H9 (cell line): ENCODE measurements at regions not wholly inside any gene's neighbourhood (a gene's known extent, or its start where the extent isn't known, plus 50 kb on each side); places are given as distances from the start of the nearest gene placed in this dataset.

Experiments used
- DNase-seq: peaks from one replicate; pipeline ENCODE4 v3.0.0-alpha.2; 2017
- H2AFZ ChIP-seq: one replicate; pipeline ENCODE4 v1.6.1; 2013; ENCODE audit warnings: mild to moderate bottlenecking, low read length, control low read depth, moderate library complexity
- H2AK5ac ChIP-seq: 2 replicates; pipeline ENCODE4 v1.6.1; 2013; ENCODE audit warnings: low read length, control low read depth, mixed read lengths; ENCODE audit not compliant: insufficient read length
- H2BK120ac ChIP-seq: one replicate; pipeline ENCODE4 v1.6.1; 2013; ENCODE audit warnings: low read depth, mild to moderate bottlenecking, low read length, control low read depth, inconsistent platforms; ENCODE audit not compliant: poor library complexity, severe bottlenecking
- H2BK12ac ChIP-seq: 2 replicates; pipeline ENCODE4 v1.6.1; 2013; ENCODE audit warnings: low read length, control low read depth, mixed read lengths, low read depth; ENCODE audit not compliant: insufficient read length
- H2BK15ac ChIP-seq: 2 replicates; pipeline ENCODE4 v1.6.1; 2013; ENCODE audit warnings: low read depth, low read length, control low read depth
- H2BK20ac ChIP-seq: one replicate; pipeline ENCODE4 v1.6.1; 2013; ENCODE audit warnings: low read depth, mild to moderate bottlenecking, low read length, control low read depth, inconsistent platforms; ENCODE audit not compliant: poor library complexity, severe bottlenecking
- H2BK5ac ChIP-seq: 2 replicates; pipeline ENCODE4 v1.6.1; 2013; ENCODE audit warnings: low read length, control low read depth, mixed read lengths; ENCODE audit not compliant: insufficient read length
- H3K14ac ChIP-seq: 2 replicates; pipeline ENCODE4 v1.6.1; 2013; ENCODE audit warnings: low read length, control low read depth; ENCODE audit not compliant: insufficient read depth
- H3K18ac ChIP-seq: 2 replicates; pipeline ENCODE4 v1.6.1; 2013; ENCODE audit warnings: low read depth, mild to moderate bottlenecking, mixed read lengths, low read length, control low read depth; ENCODE audit not compliant: insufficient read length
- H3K23ac ChIP-seq: 2 replicates; pipeline ENCODE4 v1.6.1; 2013; ENCODE audit warnings: low read length, control low read depth, mixed read lengths, low read depth; ENCODE audit not compliant: insufficient read length
- H3K23me2 ChIP-seq: 2 replicates; pipeline ENCODE4 v1.6.1; 2013; ENCODE audit warnings: low read depth, mild to moderate bottlenecking, mixed read lengths, low read length, control low read depth; ENCODE audit not compliant: insufficient read length, poor library complexity, severe bottlenecking
- H3K27ac ChIP-seq: 2 replicates; pipeline ENCODE4 v1.5.1; 2013; ENCODE audit warnings: low read length, control low read depth, mixed read lengths, low read depth; ENCODE audit not compliant: insufficient read length
- H3K27me3 ChIP-seq: 2 replicates; pipeline ENCODE4 v1.6.1; 2013; ENCODE audit warnings: low read length, control low read depth, inconsistent platforms; ENCODE audit not compliant: insufficient read depth
- H3K4ac ChIP-seq: 2 replicates; pipeline ENCODE4 v1.6.1; 2013; ENCODE audit warnings: low read depth, mild to moderate bottlenecking, control low read depth, inconsistent platforms, low read length, moderate library complexity
- H3K4me1 ChIP-seq: 2 replicates; pipeline ENCODE4 v1.6.1; 2013; ENCODE audit warnings: low read length, control low read depth, inconsistent platforms; ENCODE audit not compliant: insufficient read depth
- H3K4me2 ChIP-seq: 2 replicates; pipeline ENCODE4 v1.6.1; 2013; ENCODE audit warnings: low read length, control low read depth, mixed read lengths; ENCODE audit not compliant: insufficient read length, insufficient read depth
- H3K56ac ChIP-seq: 2 replicates; pipeline ENCODE4 v1.6.1; 2013; ENCODE audit warnings: low read depth, mild to moderate bottlenecking, mixed read lengths, low read length, control low read depth; ENCODE audit not compliant: insufficient read length
- H3K79me1 ChIP-seq: 2 replicates; pipeline ENCODE4 v1.6.1; 2013; ENCODE audit warnings: low read depth, mild to moderate bottlenecking, moderate library complexity, low read length, control low read depth, inconsistent platforms; ENCODE audit not compliant: insufficient read depth, poor library complexity, severe bottlenecking
- H3K79me2 ChIP-seq: 2 replicates; pipeline ENCODE4 v1.6.1; 2013; ENCODE audit warnings: low read length, control low read depth, inconsistent platforms; ENCODE audit not compliant: insufficient read depth
- H3K9ac ChIP-seq: 2 replicates; pipeline ENCODE4 v1.6.1; 2013; ENCODE audit warnings: low read length, control low read depth, mixed read lengths; ENCODE audit not compliant: insufficient read length; ENCODE audit errors: extremely low read depth
- H3K9me3 ChIP-seq: one replicate; pipeline ENCODE4 v1.6.1; 2013; ENCODE audit warnings: low read depth, low read length, inconsistent platforms; ENCODE audit not compliant: control insufficient read depth
- H3T11ph ChIP-seq: one replicate; pipeline ENCODE4 v1.6.1; 2013; ENCODE audit warnings: mild to moderate bottlenecking, low read length, control low read depth, inconsistent platforms
- H4K20me1 ChIP-seq: one replicate; pipeline ENCODE4 v1.6.1; 2013; ENCODE audit not compliant: control insufficient read depth, insufficient read length, insufficient read depth
- H4K5ac ChIP-seq: 2 replicates; pipeline ENCODE4 v1.6.1; 2013; ENCODE audit warnings: low read depth, mild to moderate bottlenecking, mixed read lengths, low read length, control low read depth; ENCODE audit not compliant: insufficient read length
- H4K8ac ChIP-seq: replicated peaks from 2 replicates; pipeline ENCODE4 v1.6.1; 2013; ENCODE audit warnings: low read length, control low read depth, mixed read lengths, low read depth; ENCODE audit not compliant: insufficient read length
- H4K91ac ChIP-seq: 2 replicates; pipeline ENCODE4 v1.6.1; 2013; ENCODE audit warnings: low read depth, mild to moderate bottlenecking, moderate library complexity, mixed read lengths, low read length, control low read depth; ENCODE audit not compliant: insufficient read length
- H3K27ac Mint-ChIP-seq, 3 experiments: 2 replicates in 2 of 3; 3 replicates in 1 of 3; pipeline ENCODE4 v1.8.0; 2020 to 2021; ENCODE audit warnings: mixed read lengths in 3 of 3, mild to moderate bottlenecking in 1 of 3, moderate library complexity in 1 of 3
- H3K27me3 Mint-ChIP-seq: 2 replicates; pipeline ENCODE4 v1.8.0; 2021; ENCODE audit warnings: low read depth, mild to moderate bottlenecking, moderate library complexity, mixed read lengths
- H3K36me3 Mint-ChIP-seq, 3 experiments: 2 replicates in 2 of 3; 3 replicates in 1 of 3; pipeline ENCODE4 v1.8.0; 2020 to 2021; ENCODE audit warnings: low read depth in 3 of 3, mixed read lengths in 3 of 3; ENCODE audit not compliant: insufficient read depth in 1 of 3
- H3K4me1 Mint-ChIP-seq, 2 experiments: 2 replicates each; pipeline ENCODE4 v1.8.0; 2020; ENCODE audit warnings: mixed read lengths in 2 of 2
- H3K4me3 Mint-ChIP-seq, 2 experiments: 2 replicates in 1 of 2; 3 replicates in 1 of 2; pipeline ENCODE4 v1.8.0; 2020 to 2021; ENCODE audit warnings: mild to moderate bottlenecking in 2 of 2, mixed read lengths in 2 of 2, moderate library complexity in 1 of 2
- H3K9me3 Mint-ChIP-seq, 2 experiments: 2 replicates in 1 of 2; 3 replicates in 1 of 2; pipeline ENCODE4 v1.8.0; 2020; ENCODE audit warnings: mild to moderate bottlenecking in 2 of 2, mixed read lengths in 2 of 2, moderate library complexity in 1 of 2
- CTCF ChIP-seq: fragments of 200-600 bp; sonication (generic); conservative IDR thresholded peaks from 3 replicates; pipeline ENCODE4 v1.8.0; 2021; ENCODE audit warnings: antibody characterized with exemption, mild to moderate bottlenecking
- WGBS: extraction: QIAGEN DNeasy Blood & Tissue Kit; methylation state at CpG from one replicate; pipeline ENCODE4 v1.1.7; 2013; ENCODE audit warnings: missing lambda C conversion rate, low lambda C conversion rate, mixed read lengths; ENCODE audit not compliant: insufficient read length; ENCODE audit errors: extremely low coverage; 5-methylcytosine and 5-hydroxymethylcytosine counted together

- no CpG with 5 or more reads among the region's 4 CpGs for WGBS
Measured at GRCh38 chr6:156387472-156387871, 389.7 kb upstream of the ARID1B start.

More at GRCh38 chr6:156387472-156387871, 389.7 kb upstream of the ARID1B start:
- H4K20me1 ChIP-seq: no peaks in the 10 kb centered on the region
- no peak for TF ChIP-seq CTCF
- H3K56ac ChIP-seq: no peak overlapping the region
- H2BK120ac ChIP-seq: no peak overlapping the region
- H3K23ac ChIP-seq: no peak overlapping the region
- H4K91ac ChIP-seq: no peak overlapping the region
- H2BK20ac ChIP-seq: no peak overlapping the region
- H3K27ac ChIP-seq: no peak overlapping the region
- H2BK5ac ChIP-seq: no peak overlapping the region
- peaks cover 10% of the 10 kb centered on the region for H3K4me1 ChIP-seq
- no peak overlapping the region for H2AFZ ChIP-seq
- H3K79me2 ChIP-seq: no peaks in the 10 kb centered on the region
- H4K5ac ChIP-seq: no peak overlapping the region
- H3K4ac ChIP-seq: no peak overlapping the region
- H3K14ac ChIP-seq: no peak overlapping the region
- no peaks in the 10 kb centered on the region for H3K79me1 ChIP-seq
- Mint-ChIP-seq H3K9me3 (no peaks in the 10 kb centered on the region), H3K27ac (no peak overlapping the region), H3K27me3 (peaks cover under 1% of the 10 kb centered on the region; the same call in 1 of the 2 replicates), H3K4me1 (peaks cover 20 to 21% of the 10 kb centered on the region in 2 experiments), H3K36me3 (no peaks in the 10 kb centered on the region), H3K4me3 (no peak overlapping the region)
- H3K27me3 ChIP-seq: no peaks in the 10 kb centered on the region
- DNase-seq: no peak
- H2BK12ac ChIP-seq: no peak overlapping the region
- H3K4me2 ChIP-seq: no peak overlapping the region
- H3K23me2 ChIP-seq: no peaks in the 10 kb centered on the region
- no peak overlapping the region for H3T11ph ChIP-seq
- H3K9me3 ChIP-seq: no peaks in the 10 kb centered on the region
- no peak overlapping the region for H3K9ac ChIP-seq
- no peak overlapping the region for H2AK5ac ChIP-seq
- H2BK15ac ChIP-seq: no peak overlapping the region
- no peak overlapping the region for H3K18ac ChIP-seq
- no peak overlapping the region for H4K8ac ChIP-seq
